GM23248 (cell line): ENCODE measurements at regions not wholly inside any gene's neighbourhood (a gene's known extent, or its start where the extent isn't known, plus 50 kb on each side); places are given as distances from the start of the nearest gene placed in this dataset.

Source experiments
- DNase-seq: peaks from one replicate; pipeline ENCODE4 v3.0.0-alpha.2; 2015
- H2AFZ ChIP-seq: fragments of 200-600 bp; sonication (generic); 2 replicates; pipeline ENCODE4 v1.6.1; 2016; ENCODE audit warnings: antibody characterized with exemption
- H3F3A ChIP-seq: fragments of 200-600 bp; sonication (generic); 2 replicates; pipeline ENCODE4 v1.6.1; 2016; ENCODE audit warnings: mild to moderate bottlenecking, antibody characterized with exemption, mixed run types; ENCODE audit not compliant: insufficient read depth
- H3K27ac ChIP-seq: fragments of 200-600 bp; sonication (generic); 2 replicates; pipeline ENCODE4 v1.5.1; 2016; ENCODE audit warnings: mild to moderate bottlenecking
- H3K27me3 ChIP-seq: fragments of 200-600 bp; sonication (generic); replicated peaks from 2 replicates; pipeline ENCODE4 v1.6.1; 2016; ENCODE audit warnings: mild to moderate bottlenecking; ENCODE audit not compliant: insufficient read depth
- H3K36me3 ChIP-seq: fragments of 200-600 bp; sonication (generic); 2 replicates; pipeline ENCODE4 v1.6.1; 2016; ENCODE audit warnings: low read depth, mild to moderate bottlenecking
- H3K4me1 ChIP-seq: fragments of 200-600 bp; sonication (generic); 2 replicates; pipeline ENCODE4 v1.6.1; 2016; ENCODE audit warnings: mild to moderate bottlenecking; ENCODE audit not compliant: insufficient read depth
- H3K4me2 ChIP-seq: fragments of 200-600 bp; sonication (generic); one replicate; pipeline ENCODE4 v1.6.1; 2016; ENCODE audit warnings: mild to moderate bottlenecking; ENCODE audit not compliant: unreplicated experiment
- H3K4me3 ChIP-seq: fragments of 200-600 bp; sonication (generic); 2 replicates; pipeline ENCODE4 v1.5.1; 2016; ENCODE audit warnings: mild to moderate bottlenecking
- H3K79me2 ChIP-seq: fragments of 200-600 bp; sonication (generic); 2 replicates; pipeline ENCODE4 v1.6.1; 2016; ENCODE audit warnings: mild to moderate bottlenecking; ENCODE audit not compliant: insufficient read depth
- H3K9ac ChIP-seq: fragments of 200-600 bp; sonication (generic); 2 replicates; pipeline ENCODE4 v1.6.1; 2016; ENCODE audit warnings: mild to moderate bottlenecking
- H3K9me2 ChIP-seq: fragments of 200-600 bp; sonication (generic); 2 replicates; pipeline ENCODE4 v1.6.1; 2016; ENCODE audit warnings: mixed run types, mild to moderate bottlenecking, moderate library complexity; ENCODE audit not compliant: insufficient read depth
- H3K9me3 ChIP-seq: fragments of 200-600 bp; sonication (generic); one replicate; pipeline ENCODE4 v1.6.1; 2017; ENCODE audit warnings: low read depth
- H4K20me1 ChIP-seq: fragments of 200-600 bp; sonication (generic); 2 replicates; pipeline ENCODE4 v1.6.0; 2016; ENCODE audit not compliant: insufficient read depth
- EZH2 ChIP-seq: fragments of 200-600 bp; sonication (generic); IDR thresholded peaks from 2 replicates; pipeline ENCODE4 v1.6.1; 2018; ENCODE audit warnings: antibody characterized with exemption, mild to moderate bottlenecking; ENCODE audit not compliant: insufficient read depth, poor library complexity, severe bottlenecking
- EZH2phosphoT487 ChIP-seq: fragments of 200-600 bp; sonication (generic); IDR thresholded peaks from 2 replicates; pipeline ENCODE4 v1.6.1; 2018; ENCODE audit warnings: antibody characterized with exemption, moderate library complexity, mild to moderate bottlenecking, low read depth; ENCODE audit not compliant: insufficient read depth
- WGBS, 2 experiments: methylation state at CpG; one replicate each; pipeline ENCODE4 v1.1.6; 2015 to 2017; ENCODE audit warnings: low lambda C conversion rate in 2 of 2, low coverage in 1 of 2; ENCODE audit errors: missing lambda C conversion rate in 2 of 2; 5-methylcytosine and 5-hydroxymethylcytosine counted together
- in situ Hi-C: fragments of 300-500 bp; cut with MboI; formaldehyde crosslinking; loops from 2 replicates; pipeline ENCODE4 v1.15.0; 2020

- no peak overlapping the region for H3K27ac ChIP-seq
- no peak overlapping the region for H3K9ac ChIP-seq
- H2AFZ ChIP-seq: no peak overlapping the region
- H3K27me3 ChIP-seq: no peaks in the 10 kb centered on the region
- no peak overlapping the region for H3K4me3 ChIP-seq
- no peaks in the 10 kb centered on the region for H3K9me3 ChIP-seq
- DNase-seq: no peak
- H3F3A ChIP-seq: no peaks in the 10 kb centered on the region
- in situ Hi-C loops: no loop called here
- H3K9me2 ChIP-seq: no peaks in the 10 kb centered on the region
- H3K79me2 ChIP-seq: no peaks in the 10 kb centered on the region
- no peaks in the 10 kb centered on the region for H4K20me1 ChIP-seq
- no peak for TF ChIP-seq EZH2
- no peak for TF ChIP-seq EZH2phosphoT487
- WGBS, 2 experiments: 89 to 93% methylated on average over 6 of the region's 6 CpGs
- H3K4me2 ChIP-seq: no peak overlapping the region
- H3K36me3 ChIP-seq: no peaks in the 10 kb centered on the region
- no peaks in the 10 kb centered on the region for H3K4me1 ChIP-seq
These were observed 680.1 kb upstream of the ZEB2 start for GRCh38 chr2:145199827-145200706.

DNA sequence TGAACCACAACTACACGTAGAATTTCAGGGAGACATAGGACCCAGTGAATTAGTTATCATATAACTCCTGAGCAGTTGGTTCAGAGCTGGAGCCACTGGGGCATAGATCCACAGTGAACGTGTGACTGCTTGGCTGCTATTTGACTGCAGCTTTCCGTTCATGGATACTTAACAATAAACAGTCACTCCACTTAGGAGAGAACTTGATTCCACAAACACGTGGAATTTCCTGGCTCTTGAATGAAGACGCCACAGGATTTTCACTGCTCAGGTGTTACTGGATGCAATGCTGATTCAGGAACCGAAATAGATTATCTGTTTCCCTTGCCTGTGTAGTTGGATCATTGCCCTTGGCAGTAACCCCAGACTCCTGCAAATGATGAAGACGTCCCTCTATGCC lies 679.1 kb upstream of the ZEB2 start:
- H3K79me2 ChIP-seq: no peaks in the 10 kb centered on the region
- no peak for TF ChIP-seq EZH2phosphoT487
- no peak for TF ChIP-seq EZH2
- H3K27ac ChIP-seq: no peak overlapping the region
- no peak overlapping the region for H3K4me3 ChIP-seq
- no peak overlapping the region for H3K4me2 ChIP-seq
- no peak overlapping the region for H2AFZ ChIP-seq
- no peak for DNase-seq
- in situ Hi-C loops: no loop called here
- H3K9me2 ChIP-seq: no peaks in the 10 kb centered on the region
- no peak overlapping the region for H3K9ac ChIP-seq
- no peaks in the 10 kb centered on the region for H3K27me3 ChIP-seq
- no peaks in the 10 kb centered on the region for H4K20me1 ChIP-seq
- no peaks in the 10 kb centered on the region for H3K4me1 ChIP-seq
- H3K36me3 ChIP-seq: no peaks in the 10 kb centered on the region
- no peaks in the 10 kb centered on the region for H3K9me3 ChIP-seq
- 50 to 53% methylated on average over 7 of the region's 7 CpGs for WGBS, 2 experiments
- H3F3A ChIP-seq: no peaks in the 10 kb centered on the region

GRCh38 chr2:145198555-145198954 lies 678.6 kb upstream of the ZEB2 start:
- WGBS, 2 experiments: 62% methylated on average over 2 of the region's 2 CpGs
- in situ Hi-C loops: no loop called here
- Histone ChIP-seq H3K4me3 (no peak overlapping the region), H3K36me3 (no peaks in the 10 kb centered on the region), H3F3A (no peaks in the 10 kb centered on the region), H3K4me2 (no peak overlapping the region), H3K27ac (no peak overlapping the region), H3K4me1 (no peaks in the 10 kb centered on the region), H4K20me1 (no peaks in the 10 kb centered on the region), H3K9me3 (no peaks in the 10 kb centered on the region), H3K27me3 (no peaks in the 10 kb centered on the region), H2AFZ (no peak overlapping the region), H3K79me2 (no peaks in the 10 kb centered on the region), H3K9ac (no peak overlapping the region), H3K9me2 (no peaks in the 10 kb centered on the region)
- TF ChIP-seq EZH2 (no peak), EZH2phosphoT487 (no peak)
- no peak for DNase-seq

DNA sequence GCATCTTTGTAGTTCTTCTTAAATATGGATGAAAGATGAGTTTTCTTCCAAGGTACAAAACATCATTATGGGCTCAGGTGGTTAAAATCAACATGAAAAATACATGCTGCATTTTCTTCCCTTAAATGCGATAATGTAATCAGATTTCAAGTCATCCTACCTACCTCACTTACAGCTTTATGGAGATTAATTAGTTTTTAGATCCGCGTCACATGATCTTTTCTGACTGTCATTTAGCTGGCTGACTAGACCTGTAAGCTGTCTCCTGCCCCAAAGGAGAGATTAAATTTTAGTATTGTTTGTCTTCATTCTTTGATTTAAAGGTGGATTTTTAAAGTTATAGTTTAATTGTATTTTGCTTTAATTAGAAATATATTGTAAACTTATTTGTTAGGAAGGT lies 678.0 kb upstream of the ZEB2 start:
- Histone ChIP-seq H3K27ac (no peak overlapping the region), H3K27me3 (no peaks in the 10 kb centered on the region), H4K20me1 (no peaks in the 10 kb centered on the region), H3K4me3 (no peak overlapping the region), H3K79me2 (no peaks in the 10 kb centered on the region), H3K36me3 (no peaks in the 10 kb centered on the region), H3K9me2 (no peaks in the 10 kb centered on the region), H3K9me3 (no peaks in the 10 kb centered on the region), H3K4me1 (no peaks in the 10 kb centered on the region), H3F3A (no peaks in the 10 kb centered on the region), H3K9ac (no peak overlapping the region), H3K4me2 (no peak overlapping the region), H2AFZ (no peak overlapping the region)
- TF ChIP-seq EZH2phosphoT487 (no peak), EZH2 (no peak)
- DNase-seq: no peak
- in situ Hi-C loops: no loop called here
- WGBS, 2 experiments: 95 to 99% methylated on average over 3 of the region's 3 CpGs

GRCh38 chr2:145194673-145195072 lies 674.8 kb upstream of the ZEB2 start:
- no peak overlapping the region for H3K4me3 ChIP-seq
- H3K27me3 ChIP-seq: no peaks in the 10 kb centered on the region
- no peak overlapping the region for H3K9ac ChIP-seq
- no peak overlapping the region for H3K4me2 ChIP-seq
- WGBS, 2 experiments: 72 to 76% methylated on average over 2 of the region's 2 CpGs
- H3K4me1 ChIP-seq: no peaks in the 10 kb centered on the region
- no peak overlapping the region for H3K27ac ChIP-seq
- no peaks in the 10 kb centered on the region for H3K36me3 ChIP-seq
- H3K9me2 ChIP-seq: no peaks in the 10 kb centered on the region
- in situ Hi-C loops: no loop called here
- H3K9me3 ChIP-seq: no peaks in the 10 kb centered on the region
- H3K79me2 ChIP-seq: no peaks in the 10 kb centered on the region
- TF ChIP-seq EZH2 (no peak), EZH2phosphoT487 (no peak)
- no peaks in the 10 kb centered on the region for H4K20me1 ChIP-seq
- no peak overlapping the region for H2AFZ ChIP-seq
- no peak for DNase-seq
- no peaks in the 10 kb centered on the region for H3F3A ChIP-seq
